ENCODE measurements at regions not wholly inside any gene's neighbourhood (a gene's known extent, or its start where the extent isn't known, plus 50 kb on each side); places are given as distances from the start of the nearest gene placed in this dataset.

- no peak for DNase-seq (ENCODE audit: low spot score in 2 of 2, unreplicated experiment in 2 of 2)
- no peaks in the 10 kb centered on the region for H3K27me3 Mint-ChIP-seq (ENCODE audit: low read depth)
- H3K27ac Mint-ChIP-seq, result no peak overlapping the region
- no peaks in the 10 kb centered on the region for H3K36me3 Mint-ChIP-seq
- H3K9me3 Mint-ChIP-seq, result no peaks in the 10 kb centered on the region
- peaks cover 22% of the 10 kb centered on the region for H3K4me1 Mint-ChIP-seq
- H3K4me3 Mint-ChIP-seq, result no peak overlapping the region
- TF ChIP-seq CTCF (IDR thresholded peaks at IDR 0.05; ENCODE audit: unreplicated experiment), result no peak
Observed at GRCh38 chr2:64853894-64854293, 135.3 kb upstream of the SLC1A4 start.

GRCh38 chr2:64854773-64855237 is 134.4 kb upstream of the SLC1A4 start:
- no peak overlapping the region for H3K4me3 Mint-ChIP-seq
- no peaks in the 10 kb centered on the region for H3K36me3 Mint-ChIP-seq
- DNase-seq (ENCODE audit: low spot score in 2 of 2, unreplicated experiment in 2 of 2), result no peak
- no peaks in the 10 kb centered on the region for H3K27me3 Mint-ChIP-seq (ENCODE audit: low read depth)
- no peak overlapping the region for H3K27ac Mint-ChIP-seq
- H3K9me3 Mint-ChIP-seq, result no peaks in the 10 kb centered on the region
- TF ChIP-seq CTCF (IDR thresholded peaks at IDR 0.05; ENCODE audit: unreplicated experiment), result no peak
- H3K4me1 Mint-ChIP-seq, result peaks cover 27% of the 10 kb centered on the region

GRCh38 chr2:64857581-64858471 is 131.4 kb upstream of the SLC1A4 start:
- Mint-ChIP-seq H3K27me3 (ENCODE audit: low read depth) (no peaks in the 10 kb centered on the region), H3K4me1 (peaks cover 27% of the 10 kb centered on the region), H3K27ac (peak overlapping the region; percentile 88), H3K9me3 (no peaks in the 10 kb centered on the region), H3K4me3 (peak overlapping the region; percentile 28), H3K36me3 (no peaks in the 10 kb centered on the region)
- TF ChIP-seq CTCF (IDR thresholded peaks at IDR 0.05; ENCODE audit: unreplicated experiment), result no peak
- DNase-seq (ENCODE audit: low spot score in 2 of 2, unreplicated experiment in 2 of 2), result no peak

- peak overlapping the region; percentile 85 for H3K27ac Mint-ChIP-seq
- H3K27me3 Mint-ChIP-seq (ENCODE audit: low read depth), result no peaks in the 10 kb centered on the region
- no peak for TF ChIP-seq CTCF (IDR thresholded peaks at IDR 0.05; ENCODE audit: unreplicated experiment)
- no peak for DNase-seq (ENCODE audit: low spot score in 2 of 2, unreplicated experiment in 2 of 2)
- H3K4me1 Mint-ChIP-seq, result peaks cover 27% of the 10 kb centered on the region
- H3K9me3 Mint-ChIP-seq, result no peaks in the 10 kb centered on the region
- H3K4me3 Mint-ChIP-seq, result peak overlapping the region; percentile 63
- H3K36me3 Mint-ChIP-seq, result no peaks in the 10 kb centered on the region
Observed at GRCh38 chr2:64858541-64859311, 130.5 kb upstream of the SLC1A4 start.

- H3K9me3 Mint-ChIP-seq, result no peaks in the 10 kb centered on the region
- DNase-seq (ENCODE audit: low spot score in 2 of 2, unreplicated experiment in 2 of 2), result peak; percentile 44 to 66
- H3K4me3 Mint-ChIP-seq, result peak overlapping the region; percentile 63
- H3K27ac Mint-ChIP-seq, result peak overlapping the region; percentile 85
- H3K27me3 Mint-ChIP-seq (ENCODE audit: low read depth), result no peaks in the 10 kb centered on the region
- no peaks in the 10 kb centered on the region for H3K36me3 Mint-ChIP-seq
- H3K4me1 Mint-ChIP-seq, result peaks cover 28% of the 10 kb centered on the region
- no peak for TF ChIP-seq CTCF (IDR thresholded peaks at IDR 0.05; ENCODE audit: unreplicated experiment)
Observed at GRCh38 chr2:64859312-64860212, 129.6 kb upstream of the SLC1A4 start.
